Stimulated activated CD8-positive, alpha-beta memory T cell treated with anti-CD3 and anti-CD28 coated beads, Interleukin-7, amount 100 ng/mL, for 4 hours (primary cell): ENCODE measurements at regions not wholly inside any gene's neighbourhood (a gene's known extent, or its start where the extent isn't known, plus 50 kb on each side); places are given as distances from the start of the nearest gene placed in this dataset.

Experiments used
- DNase-seq, 2 donors: peaks; one replicate each; pipeline ENCODE4 v3.0.0-alpha.2; 2020; ENCODE audit warnings: low read depth in 2 of 2

- DNase-seq, result no peak
Observed at GRCh38 chr14:76551906-76552305, 176.0 kb downstream of the ESRRB start.

GRCh38 chr14:76564471-76565422, 188.8 kb downstream of the ESRRB start:
- no peak for DNase-seq

DNA sequence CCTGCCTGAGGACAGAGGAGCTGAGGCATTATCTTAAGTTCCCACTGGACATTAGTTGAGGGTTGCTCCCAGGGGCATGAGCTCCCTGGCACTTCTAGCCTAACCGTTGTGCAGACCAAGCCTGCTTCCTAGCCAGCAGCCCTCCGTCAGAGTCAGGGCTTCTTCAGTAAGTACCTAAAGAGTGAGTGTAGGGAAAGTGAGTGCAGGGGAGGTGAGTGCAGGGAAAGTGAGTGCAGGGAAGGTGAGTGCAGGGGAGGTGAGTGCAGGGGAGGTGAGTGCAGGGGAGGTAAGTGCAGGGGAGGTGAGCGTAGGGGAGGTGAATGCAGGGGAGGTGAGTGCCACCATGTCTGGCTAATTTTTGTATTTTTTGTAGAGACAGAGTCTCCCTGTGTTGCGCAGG, 190.5 kb downstream of the ESRRB start:
- DNase-seq, result no peak

DNA sequence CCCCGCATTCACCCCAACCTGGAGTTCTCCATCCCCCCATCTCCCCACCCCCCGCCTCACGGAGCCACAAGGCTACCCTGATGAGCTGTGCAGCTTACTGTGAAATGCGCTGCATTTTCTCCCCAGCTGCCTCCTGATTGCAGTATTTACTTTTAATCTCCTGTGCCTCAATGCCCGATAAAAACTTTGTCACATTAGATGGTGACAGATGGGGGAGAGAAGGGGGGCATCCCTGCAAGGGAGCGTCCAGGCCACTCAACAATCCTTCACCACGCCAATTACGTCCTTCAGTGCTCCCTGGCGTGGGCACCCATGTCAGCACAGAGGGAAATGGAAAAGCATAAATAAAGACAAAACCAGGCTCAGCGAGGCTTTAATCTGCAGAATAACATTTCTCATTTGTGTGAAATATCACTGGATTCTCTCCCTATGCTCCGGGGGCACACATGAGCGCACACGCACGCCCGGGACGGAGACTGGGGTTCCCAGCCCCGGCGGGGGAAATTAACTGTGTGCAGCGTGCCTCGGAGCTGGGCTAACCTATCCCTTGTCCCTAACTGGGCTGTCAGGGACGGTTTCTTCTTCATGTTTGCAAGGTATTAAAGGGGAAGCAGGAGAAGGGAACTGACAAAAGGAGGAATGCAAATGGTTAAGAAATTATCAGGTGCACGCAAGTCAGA, 186.7 kb upstream of the VASH1 start:
- DNase-seq, result no peak

- no peak for DNase-seq
Observed at GRCh38 chr14:76575108-76575507, 186.2 kb upstream of the VASH1 start.

- DNase-seq, result no peak
Observed at GRCh38 chr14:76576047-76576741, 185.1 kb upstream of the VASH1 start.

GRCh38 chr14:76577090-76577489, 184.2 kb upstream of the VASH1 start:
- DNase-seq, result no peak

- no peak for DNase-seq
Observed at GRCh38 chr14:76577837-76578236, 183.4 kb upstream of the VASH1 start.

DNA sequence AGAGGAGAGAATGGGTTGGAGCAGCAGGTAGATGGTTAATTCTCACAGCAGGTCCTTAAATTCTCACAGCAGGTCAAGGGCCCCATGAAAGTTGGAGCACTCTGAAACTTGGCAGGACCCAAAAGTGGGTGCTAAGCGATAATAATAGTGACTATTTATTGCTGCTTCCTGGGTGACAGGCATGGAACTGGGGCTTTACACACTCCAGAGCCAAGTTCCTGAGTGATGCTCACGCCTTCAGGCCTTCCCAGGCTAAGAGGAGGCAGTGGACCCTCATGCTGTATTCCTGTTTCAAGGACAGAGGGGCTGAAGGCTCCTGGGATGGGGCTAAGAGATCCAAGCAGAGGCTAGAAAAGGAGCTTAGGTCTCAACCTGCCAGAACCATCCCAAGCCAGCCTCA, 180.9 kb upstream of the VASH1 start:
- DNase-seq, result no peak

DNA sequence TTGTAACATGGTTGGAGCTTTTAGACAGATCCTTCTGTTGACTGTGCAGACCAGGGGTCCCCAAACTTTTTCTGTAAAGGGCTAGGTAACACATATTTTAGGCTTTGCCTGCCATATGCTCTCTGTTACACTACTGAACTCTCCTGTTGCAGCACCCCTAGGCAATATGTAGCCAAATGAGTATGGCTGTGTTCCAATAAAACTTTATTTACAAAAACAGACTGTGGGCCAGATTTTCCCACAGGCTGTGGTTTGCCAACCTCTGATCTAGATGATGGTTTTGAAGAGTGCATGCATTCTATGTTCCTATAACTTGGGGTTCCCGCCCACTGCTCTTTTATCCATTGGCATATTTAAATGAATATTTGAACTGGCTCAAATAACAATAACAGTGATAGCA, 180.3 kb upstream of the VASH1 start:
- no peak for DNase-seq

DNA sequence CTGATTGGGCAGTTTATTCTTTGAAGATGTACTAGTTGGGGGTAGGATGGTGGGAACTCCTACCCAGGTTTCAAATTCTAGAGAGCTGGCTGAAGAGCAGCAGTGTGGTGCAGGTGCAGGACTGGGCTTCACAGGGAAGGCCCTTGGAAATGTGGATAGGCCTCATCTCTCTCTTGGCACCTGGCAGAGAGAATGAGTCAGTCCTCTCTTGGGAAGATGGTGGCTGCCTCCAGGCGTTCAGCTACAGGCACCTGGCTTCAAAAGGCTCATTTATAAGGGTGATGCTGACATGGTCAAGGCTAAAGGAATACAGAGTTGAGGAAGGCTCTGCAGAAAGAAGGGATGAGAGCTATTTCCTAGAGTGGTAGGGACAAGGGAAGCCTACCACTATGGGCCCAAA, 179.7 kb upstream of the VASH1 start:
- DNase-seq, result no peak

GRCh38 chr14:76582447-76582846, 178.8 kb upstream of the VASH1 start:
- no peak for DNase-seq

GRCh38 chr14:76583174-76583573, 178.1 kb upstream of the VASH1 start:
- DNase-seq, result no peak

- DNase-seq, result no peak
Observed at GRCh38 chr14:76583805-76584204, 177.5 kb upstream of the VASH1 start.

GRCh38 chr14:76584271-76584702, 177.0 kb upstream of the VASH1 start:
- no peak for DNase-seq

DNA sequence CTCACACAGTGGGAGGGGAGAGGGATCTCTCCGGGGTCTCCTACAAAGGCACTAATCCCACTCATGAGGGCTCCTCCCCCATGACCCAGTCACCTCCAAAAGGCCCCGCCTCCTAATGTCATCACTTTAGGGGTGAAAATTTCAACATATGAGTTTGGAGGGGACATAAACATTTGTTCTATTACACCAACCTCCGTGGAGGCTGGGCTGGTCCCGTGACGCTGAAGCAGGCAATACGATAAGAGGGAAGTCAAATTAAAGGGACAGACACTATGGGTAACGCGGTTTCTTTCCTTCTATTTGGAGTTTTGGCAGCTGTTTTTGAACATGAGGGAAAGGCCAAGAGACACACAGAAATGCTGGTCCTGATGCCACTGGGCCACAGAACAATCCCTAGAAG, 175.7 kb upstream of the VASH1 start:
- DNase-seq, result no peak

GRCh38 chr14:76589246-76589645, 172.0 kb upstream of the VASH1 start:
- DNase-seq, result no peak

DNA sequence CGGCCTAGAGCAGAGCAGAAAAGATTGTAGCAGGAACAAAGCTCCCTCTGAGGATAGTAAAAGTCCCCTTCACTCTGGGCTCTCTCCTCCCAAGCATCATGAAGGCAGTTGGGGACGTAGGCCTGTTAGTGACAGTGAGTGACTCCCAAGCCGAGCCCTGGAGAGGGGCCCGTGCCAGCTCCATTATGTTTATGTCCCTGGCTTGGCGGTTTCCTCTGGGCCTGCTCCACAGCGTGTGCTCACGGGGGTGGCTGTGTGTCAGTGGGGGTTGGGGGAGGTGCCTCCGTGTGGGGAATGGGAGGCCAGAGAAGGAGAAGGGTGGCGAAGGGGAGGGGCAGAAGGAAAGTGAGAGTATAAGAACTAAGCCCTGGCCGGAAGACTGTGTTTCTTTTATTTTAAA, 170.0 kb upstream of the VASH1 start:
- no peak for DNase-seq

GRCh38 chr14:76595266-76595665, 166.0 kb upstream of the VASH1 start:
- DNase-seq, result no peak

DNA sequence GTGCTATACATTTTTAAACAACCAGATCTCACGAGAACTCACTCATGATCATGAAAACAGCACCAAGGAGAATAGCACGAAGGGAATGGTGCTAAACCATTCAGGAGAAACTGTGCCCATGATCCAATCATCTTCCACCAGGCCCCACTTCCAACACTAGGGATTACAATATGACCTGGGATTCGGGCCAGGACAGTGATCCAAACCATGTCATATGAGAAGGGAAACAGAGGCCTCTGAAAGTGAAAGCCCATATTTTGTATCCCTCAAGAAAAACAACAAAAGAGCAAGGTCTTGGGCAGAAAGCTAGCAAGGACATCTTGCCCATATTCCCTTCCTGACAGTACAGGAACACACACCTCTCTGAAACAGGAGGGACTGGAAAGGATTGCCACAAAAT, 163.9 kb upstream of the VASH1 start:
- no peak for DNase-seq

GRCh38 chr14:76599141-76599540, 162.1 kb upstream of the VASH1 start:
- DNase-seq, result no peak

DNA sequence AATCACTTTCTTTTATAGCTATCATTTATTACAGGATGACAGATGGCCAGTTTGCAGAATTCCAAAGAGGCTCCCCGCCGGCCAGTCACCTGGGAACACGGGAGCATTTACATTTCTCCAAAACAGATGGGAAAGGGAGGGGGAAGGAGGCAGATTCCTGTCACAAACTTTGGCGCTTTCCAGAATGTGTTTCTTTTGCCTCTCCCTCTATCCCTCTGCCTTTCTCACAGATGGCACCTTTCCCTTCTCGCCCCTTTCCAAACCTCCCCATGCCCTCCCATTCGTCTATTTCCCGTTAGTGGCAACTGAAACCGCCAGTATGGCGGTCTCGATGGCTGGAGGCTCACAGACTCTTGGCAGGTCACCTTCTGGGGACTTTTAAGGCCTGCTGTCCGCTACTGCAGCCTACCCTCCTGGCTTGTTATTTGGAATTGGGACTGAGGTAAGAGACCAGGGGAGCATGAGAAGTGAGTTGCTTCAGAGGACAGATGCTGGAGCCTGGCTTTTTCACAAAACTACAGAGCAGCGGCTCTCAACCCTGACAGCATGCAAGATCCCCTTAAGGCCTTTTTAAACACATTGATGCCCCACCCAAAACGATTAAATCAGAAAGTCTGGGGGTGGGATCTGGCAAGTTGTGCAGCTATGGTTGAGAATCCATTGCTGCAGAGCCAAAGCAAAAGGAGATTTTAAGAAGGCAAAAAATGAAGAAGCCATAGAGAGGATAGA, 161.5 kb upstream of the VASH1 start:
- no peak for DNase-seq
